Pancreas (tissue), 10 donors: ENCODE measurements at regions not wholly inside any gene's neighbourhood (a gene's known extent, or its start where the extent isn't known, plus 50 kb on each side); places are given as distances from the start of the nearest gene placed in this dataset.
A peak's percentile ranks its signal among the peaks of the same experiment; 100 is the strongest.
"Not testable (repeated sequence)": the region's sequence is repeated elsewhere in the genome, so short reads cannot be mapped to it uniquely, and the experiment has no call there.

Experiments used
- ATAC-seq, 4 donors: fragments of 200-7000 bp; cut with Tn5 transposase; one replicate each; pipeline versions ENCODE4 v1.8.0 to v1.9.1; 2020; ENCODE audit warnings: mild to moderate bottlenecking in 4 of 4, moderate library complexity in 4 of 4
- DNase-seq, 6 donors: peaks; one replicate each; pipeline ENCODE4 v3.0.0-alpha.2; 2020
- FAIRE-seq: peaks from 2 replicates; lab custom pipeline; 2012; peaks lifted over from hg19 to GRCh38; lab: Jason Lieb, UNC
- H3K27ac ChIP-seq, 4 donors: fragments of 200-600 bp; sonication (generic); 1 replicate in 3 of 4; 2 replicates in 1 of 4; pipeline versions ENCODE4 v1.5.0 to v1.8.0; 2020
- H3K27me3 ChIP-seq, 4 donors: fragments of 200-600 bp; one replicate each; pipeline ENCODE4 v1.8.0; 2021
- H3K36me3 ChIP-seq, 3 donors: fragments of 200-600 bp; sonication (generic) in 1 of 3; one replicate each; pipeline versions ENCODE4 v1.5.0 to v1.8.0; 2020 to 2021
- H3K4me1 ChIP-seq, 3 donors: fragments of 200-600 bp; one replicate each; pipeline ENCODE4 v1.8.0; 2021
- H3K4me3 ChIP-seq, 4 donors: fragments of 200-600 bp; sonication (generic) in 2 of 4; one replicate each; pipeline versions ENCODE4 v1.5.0 to v1.8.0; 2020 to 2021
- H3K9me3 ChIP-seq, 4 donors: fragments of 200-600 bp; one replicate each; pipeline ENCODE4 v1.8.0; 2021
- CTCF ChIP-seq, 4 donors: fragments of 200-600 bp; sonication (generic) in 3 of 4; IDR thresholded peaks; one replicate each; pipeline versions ENCODE4 v1.5.0 to v1.8.0; 2021; ENCODE audit warnings: antibody characterized with exemption in 4 of 4
- WGBS, 2 donors: extraction: QIAGEN DNeasy Blood & Tissue Kit; methylation state at CpG; one replicate each; pipeline ENCODE4 v1.1.7; 2013; 5-methylcytosine and 5-hydroxymethylcytosine counted together
- intact Hi-C, 3 donors: fragments of 100-400 bp; cut with DNase I; formaldehyde crosslinking; loops; one replicate each; pipeline versions ENCODE4 v1.11.1 to v1.14.2; 2022
- donor health status: healthy with polysubstance abuse.
- donor health status: DM: no; HTN: no; CAD: no; lungs with moderate emphysema.
- donor health status: DM: no; HTN: no; CAD: no.
- donor health status: control.
- donor health status: control.
- donor health status: Bipolar disorder and iron deficiency.
- donor health status: DM: yes; HTN: yes; CAD: no.
- donor health status: DM: no; HTN: no; CAD: no.
- donor health status: DM: no; HTN: no; CAD: no.
- donor health status: DM: yes; HTN: yes; CAD: no.

GRCh38 chr7:86050918-86051317, 592.8 kb upstream of the GRM3 start:
- no peak for FAIRE-seq
- no peaks in the 10 kb centered on the region for H3K36me3 ChIP-seq
- intact Hi-C loops = no loop called here
- no peak for TF ChIP-seq CTCF (IDR thresholded peaks at IDR 0.05)
- 46 to 62% methylated on average over 1 of the region's 1 CpG for WGBS, 2 donors
- no peak overlapping the region for H3K27ac ChIP-seq
- H3K27me3 ChIP-seq = no peaks in the 10 kb centered on the region
- no peak for ATAC-seq
- no peaks in the 10 kb centered on the region for H3K9me3 ChIP-seq
- H3K4me1 ChIP-seq = no peaks in the 10 kb centered on the region
- DNase-seq = no peak
- no peak overlapping the region for H3K4me3 ChIP-seq

DNA sequence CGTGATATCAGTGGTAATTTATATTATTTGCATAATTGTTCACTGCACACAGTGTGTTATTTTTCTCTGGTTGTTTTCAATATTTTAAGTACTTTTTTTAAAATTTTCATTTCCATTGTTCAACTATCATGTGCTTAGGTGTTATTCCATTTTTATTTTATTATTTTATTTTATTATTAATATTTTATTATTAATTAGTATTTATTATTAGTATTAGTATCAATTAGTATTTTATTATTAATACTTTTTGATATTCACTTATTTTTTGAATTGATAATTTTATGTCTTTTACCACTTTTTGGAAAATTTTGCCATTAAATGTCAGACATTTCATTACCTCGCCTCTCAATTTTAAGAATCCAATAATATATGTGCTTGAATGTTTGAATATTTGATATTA, 593.8 kb upstream of the GRM3 start:
- Histone ChIP-seq H3K4me3 (no peak overlapping the region), H3K4me1 (no peaks in the 10 kb centered on the region), H3K27me3 (no peaks in the 10 kb centered on the region), H3K27ac (no peak overlapping the region), H3K9me3 (no peaks in the 10 kb centered on the region), H3K36me3 (no peaks in the 10 kb centered on the region)
- WGBS, 2 donors = 66 to 80% methylated on average over 2 of the region's 2 CpGs
- intact Hi-C loops = no loop called here
- no peak for DNase-seq
- no peak for ATAC-seq
- peak; percentile 26 for FAIRE-seq
- no peak for TF ChIP-seq CTCF (IDR thresholded peaks at IDR 0.05)

DNA sequence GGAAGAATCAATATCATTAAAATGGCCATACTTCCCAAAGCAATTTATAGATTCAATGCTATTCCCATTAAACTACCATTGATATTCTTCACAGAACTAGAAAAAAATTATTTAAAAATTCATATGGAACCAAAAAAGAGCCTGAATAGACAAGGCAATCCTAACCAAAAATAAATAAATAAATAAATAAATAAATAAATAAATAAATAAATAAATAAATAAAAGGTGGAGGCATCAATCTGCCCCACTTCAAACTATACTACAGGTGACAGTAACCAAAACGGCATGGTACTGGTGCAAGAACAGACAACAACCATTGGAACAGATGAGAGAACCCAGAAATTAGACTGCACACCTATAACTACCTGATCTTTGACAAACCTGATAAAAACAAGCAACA, 598.5 kb upstream of the GRM3 start:
- ATAC-seq, H3K4me1 ChIP-seq, H3K36me3 ChIP-seq, DNase-seq, H3K27me3 ChIP-seq, H3K9me3 ChIP-seq, H3K4me3 ChIP-seq, H3K27ac ChIP-seq, FAIRE-seq, intact Hi-C loops: not testable (repeated sequence)
- 81 to 95% methylated on average over 1 of the region's 1 CpG for WGBS, 2 donors

- FAIRE-seq (no peak), ATAC-seq (no peak), DNase-seq (no peak)
- TF ChIP-seq CTCF (IDR thresholded peaks at IDR 0.05) = no peak
- Histone ChIP-seq H3K4me3 (no peak overlapping the region), H3K9me3 (no peaks in the 10 kb centered on the region), H3K36me3 (no peaks in the 10 kb centered on the region), H3K27me3 (no peaks in the 10 kb centered on the region), H3K4me1 (no peaks in the 10 kb centered on the region), H3K27ac (no peak overlapping the region)
- intact Hi-C loops = no loop called here
These were observed 617.9 kb upstream of the GRM3 start for GRCh38 chr7:86025807-86026206.

GRCh38 chr7:86013662-86014061, 630.0 kb upstream of the GRM3 start:
- Histone ChIP-seq H3K36me3 (no peaks in the 10 kb centered on the region), H3K4me1 (no peaks in the 10 kb centered on the region), H3K4me3 (no peak overlapping the region), H3K9me3 (no peaks in the 10 kb centered on the region), H3K27ac (no peak overlapping the region), H3K27me3 (no peaks in the 10 kb centered on the region)
- TF ChIP-seq CTCF (IDR thresholded peaks at IDR 0.05) = no peak
- intact Hi-C loops = no loop called here
- no peak for FAIRE-seq
- ATAC-seq = peak in 2 of 4 donors; percentile 21 to 37
- DNase-seq = no peak

DNA sequence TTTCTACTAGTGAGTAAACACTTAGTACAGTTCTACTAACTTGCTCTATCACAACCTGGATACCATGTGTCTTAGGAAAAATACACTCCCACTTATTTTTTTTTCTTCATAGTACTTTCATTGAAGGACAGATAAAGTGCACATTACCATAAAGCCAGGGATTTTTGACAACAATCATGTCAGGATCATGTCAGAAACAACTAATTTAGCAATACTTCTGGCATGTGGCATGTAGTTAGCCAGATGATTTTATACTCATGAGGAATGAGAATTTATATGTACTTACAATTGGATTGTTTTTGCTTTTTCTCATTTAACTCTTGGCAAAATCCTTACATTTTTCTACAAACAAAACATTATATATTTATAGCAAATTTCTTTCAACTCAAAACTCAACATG, 630.7 kb upstream of the GRM3 start:
- DNase-seq (no peak), FAIRE-seq (no peak), ATAC-seq (no peak)
- Histone ChIP-seq H3K4me3 (no peak overlapping the region), H3K36me3 (no peaks in the 10 kb centered on the region), H3K9me3 (no peaks in the 10 kb centered on the region), H3K27ac (no peak overlapping the region), H3K27me3 (no peaks in the 10 kb centered on the region), H3K4me1 (no peaks in the 10 kb centered on the region)
- intact Hi-C loops = no loop called here
- TF ChIP-seq CTCF (IDR thresholded peaks at IDR 0.05) = no peak
